ENCODE measurements at regions not wholly inside any gene's neighbourhood (a gene's known extent, or its start where the extent isn't known, plus 50 kb on each side); places are given as distances from the start of the nearest gene placed in this dataset.

DNA sequence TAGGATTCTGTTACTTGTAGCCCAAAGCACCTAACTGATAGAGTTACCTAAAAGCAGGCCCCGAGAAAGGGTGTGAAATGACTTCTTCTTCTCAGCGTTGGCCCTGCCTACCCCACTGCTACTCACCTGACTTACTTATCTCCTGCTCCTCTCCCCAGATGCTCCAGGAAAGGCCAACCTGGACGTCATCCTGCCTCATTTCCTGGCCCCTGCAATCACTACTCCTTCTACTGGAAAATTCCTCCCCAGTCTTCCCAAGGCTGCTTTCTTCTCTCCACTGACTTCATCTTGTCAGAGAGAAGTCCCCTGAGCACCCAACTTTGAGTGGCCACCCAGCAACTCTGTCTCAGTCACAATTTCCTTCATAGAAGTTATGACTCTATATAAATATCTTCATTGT lies 63.4 kb upstream of the KLF7 start:
- no peaks in the 10 kb centered on the region for H3F3A ChIP-seq (ENCODE audit: insufficient read depth, low read length, poor library complexity, severe bottlenecking)

DNA sequence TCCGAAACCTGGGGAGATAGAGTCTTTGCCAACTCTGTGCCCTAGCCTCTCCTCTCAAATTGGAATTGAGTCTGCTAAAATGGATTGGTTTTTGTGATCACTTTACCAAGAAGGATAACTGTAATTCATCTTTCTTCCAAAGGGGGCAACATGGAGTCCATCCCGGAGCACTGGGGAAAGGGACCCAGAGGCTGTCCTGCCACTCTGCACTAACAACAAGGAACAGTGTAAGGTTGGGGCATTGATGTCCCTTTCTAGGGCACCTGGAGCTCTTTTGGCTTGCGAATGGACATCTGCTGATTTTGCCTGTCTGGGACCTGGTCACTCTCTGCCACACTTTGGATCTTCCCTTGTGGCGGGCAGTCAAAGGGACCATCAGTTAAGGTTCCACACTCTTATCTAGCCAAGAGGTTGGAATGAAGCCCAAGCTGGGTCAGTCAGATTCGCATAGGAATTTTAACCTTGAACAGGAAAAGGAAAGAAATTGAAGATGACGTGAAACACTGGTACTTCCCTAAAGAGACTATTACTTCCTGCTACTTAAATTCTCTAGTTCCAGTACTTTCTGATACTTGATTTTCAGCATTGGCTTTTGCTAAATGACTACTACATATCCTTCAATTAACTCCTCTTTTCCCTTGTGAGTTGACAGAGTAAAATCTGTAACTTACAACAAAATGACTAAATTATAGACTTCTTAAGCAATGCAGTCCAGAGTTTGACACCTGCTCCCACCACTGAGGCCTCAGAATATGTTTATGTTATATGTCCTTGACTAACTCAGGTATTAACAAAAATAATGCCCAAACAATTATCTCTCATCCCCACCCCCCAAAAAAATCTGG lies 64.7 kb upstream of the KLF7 start:
- H2AFZ ChIP-seq (ENCODE audit: low read depth, low read length): no peak overlapping the region
- no peaks in the 10 kb centered on the region for H3K27me3 ChIP-seq (ENCODE audit: insufficient read depth, low read depth, low read length)
- H4K20me1 ChIP-seq (ENCODE audit: insufficient read depth): no peaks in the 10 kb centered on the region
- H3K9me3 ChIP-seq (ENCODE audit: low read length): no peaks in the 10 kb centered on the region
- no peaks in the 10 kb centered on the region for H3F3A ChIP-seq (ENCODE audit: insufficient read depth, low read length, poor library complexity, severe bottlenecking)
- no peaks in the 10 kb centered on the region for H3K79me2 ChIP-seq (replicated peaks; ENCODE audit: insufficient read depth, low read length)
- H3K36me3 ChIP-seq (ENCODE audit: insufficient read depth, low read length): no peaks in the 10 kb centered on the region
- H3K4me2 ChIP-seq (ENCODE audit: low read length): no peak overlapping the region
- no peak overlapping the region for H3K4me3 ChIP-seq (ENCODE audit: low read length)
- no peak overlapping the region for H3K9ac ChIP-seq (ENCODE audit: low read length)
- TF ChIP-seq, protein P1, sequence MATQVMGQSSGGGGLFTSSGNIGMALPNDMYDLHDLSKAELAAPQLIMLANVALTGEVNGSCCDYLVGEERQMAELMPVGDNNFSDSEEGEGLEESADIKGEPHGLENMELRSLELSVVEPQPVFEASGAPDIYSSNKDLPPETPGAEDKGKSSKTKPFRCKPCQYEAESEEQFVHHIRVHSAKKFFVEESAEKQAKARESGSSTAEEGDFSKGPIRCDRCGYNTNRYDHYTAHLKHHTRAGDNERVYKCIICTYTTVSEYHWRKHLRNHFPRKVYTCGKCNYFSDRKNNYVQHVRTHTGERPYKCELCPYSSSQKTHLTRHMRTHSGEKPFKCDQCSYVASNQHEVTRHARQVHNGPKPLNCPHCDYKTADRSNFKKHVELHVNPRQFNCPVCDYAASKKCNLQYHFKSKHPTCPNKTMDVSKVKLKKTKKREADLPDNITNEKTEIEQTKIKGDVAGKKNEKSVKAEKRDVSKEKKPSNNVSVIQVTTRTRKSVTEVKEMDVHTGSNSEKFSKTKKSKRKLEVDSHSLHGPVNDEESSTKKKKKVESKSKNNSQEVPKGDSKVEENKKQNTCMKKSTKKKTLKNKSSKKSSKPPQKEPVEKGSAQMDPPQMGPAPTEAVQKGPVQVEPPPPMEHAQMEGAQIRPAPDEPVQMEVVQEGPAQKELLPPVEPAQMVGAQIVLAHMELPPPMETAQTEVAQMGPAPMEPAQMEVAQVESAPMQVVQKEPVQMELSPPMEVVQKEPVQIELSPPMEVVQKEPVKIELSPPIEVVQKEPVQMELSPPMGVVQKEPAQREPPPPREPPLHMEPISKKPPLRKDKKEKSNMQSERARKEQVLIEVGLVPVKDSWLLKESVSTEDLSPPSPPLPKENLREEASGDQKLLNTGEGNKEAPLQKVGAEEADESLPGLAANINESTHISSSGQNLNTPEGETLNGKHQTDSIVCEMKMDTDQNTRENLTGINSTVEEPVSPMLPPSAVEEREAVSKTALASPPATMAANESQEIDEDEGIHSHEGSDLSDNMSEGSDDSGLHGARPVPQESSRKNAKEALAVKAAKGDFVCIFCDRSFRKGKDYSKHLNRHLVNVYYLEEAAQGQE (IDR thresholded peaks at IDR 0.05; ENCODE audit: borderline replicate concordance): no peak
- TF ChIP-seq SMC3 (conservative IDR thresholded peaks at IDR 0.05; ENCODE audit: poor library complexity): no peak
- TF ChIP-seq, protein P2, sequence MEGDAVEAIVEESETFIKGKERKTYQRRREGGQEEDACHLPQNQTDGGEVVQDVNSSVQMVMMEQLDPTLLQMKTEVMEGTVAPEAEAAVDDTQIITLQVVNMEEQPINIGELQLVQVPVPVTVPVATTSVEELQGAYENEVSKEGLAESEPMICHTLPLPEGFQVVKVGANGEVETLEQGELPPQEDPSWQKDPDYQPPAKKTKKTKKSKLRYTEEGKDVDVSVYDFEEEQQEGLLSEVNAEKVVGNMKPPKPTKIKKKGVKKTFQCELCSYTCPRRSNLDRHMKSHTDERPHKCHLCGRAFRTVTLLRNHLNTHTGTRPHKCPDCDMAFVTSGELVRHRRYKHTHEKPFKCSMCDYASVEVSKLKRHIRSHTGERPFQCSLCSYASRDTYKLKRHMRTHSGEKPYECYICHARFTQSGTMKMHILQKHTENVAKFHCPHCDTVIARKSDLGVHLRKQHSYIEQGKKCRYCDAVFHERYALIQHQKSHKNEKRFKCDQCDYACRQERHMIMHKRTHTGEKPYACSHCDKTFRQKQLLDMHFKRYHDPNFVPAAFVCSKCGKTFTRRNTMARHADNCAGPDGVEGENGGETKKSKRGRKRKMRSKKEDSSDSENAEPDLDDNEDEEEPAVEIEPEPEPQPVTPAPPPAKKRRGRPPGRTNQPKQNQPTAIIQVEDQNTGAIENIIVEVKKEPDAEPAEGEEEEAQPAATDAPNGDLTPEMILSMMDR (IDR thresholded peaks at IDR 0.05; ENCODE audit: poor library complexity, severe bottlenecking): peak; percentile 46
- peak overlapping the region; percentile 50 for H3K27ac ChIP-seq (ENCODE audit: low read length)
- H3K9me2 ChIP-seq (ENCODE audit: insufficient read depth, low read length): no peaks in the 10 kb centered on the region

More for the DNA sequence above, 63.4 kb upstream of the KLF7 start:
- H3K36me3 ChIP-seq (ENCODE audit: insufficient read depth, low read length): no peaks in the 10 kb centered on the region
- no peak overlapping the region for H3K27ac ChIP-seq (ENCODE audit: low read length)
- no peak overlapping the region for H3K9ac ChIP-seq (ENCODE audit: low read length)
- H3K79me2 ChIP-seq (replicated peaks; ENCODE audit: insufficient read depth, low read length): no peaks in the 10 kb centered on the region
- no peaks in the 10 kb centered on the region for H3K9me3 ChIP-seq (ENCODE audit: low read length)
- H2AFZ ChIP-seq (ENCODE audit: low read depth, low read length): no peak overlapping the region
- H4K20me1 ChIP-seq (ENCODE audit: insufficient read depth): no peaks in the 10 kb centered on the region
- H3K9me2 ChIP-seq (ENCODE audit: insufficient read depth, low read length): no peaks in the 10 kb centered on the region
- no peak for TF ChIP-seq TAF1 (IDR thresholded peaks at IDR 0.05; ENCODE audit: low read depth)
- TF ChIP-seq, protein P2 (IDR thresholded peaks at IDR 0.05; ENCODE audit: poor library complexity, severe bottlenecking): no peak
- no peak for TF ChIP-seq MXI1 (conservative IDR thresholded peaks at IDR 0.05; ENCODE audit: poor library complexity, severe bottlenecking)
- no peak for TF ChIP-seq EP300 (conservative IDR thresholded peaks at IDR 0.05; ENCODE audit: poor library complexity, severe bottlenecking)
- TF ChIP-seq RAD21 (conservative IDR thresholded peaks at IDR 0.05): no peak
- TF ChIP-seq SMC3 (conservative IDR thresholded peaks at IDR 0.05; ENCODE audit: poor library complexity): no peak
- TF ChIP-seq, protein P1 (IDR thresholded peaks at IDR 0.05; ENCODE audit: borderline replicate concordance): no peak
- TF ChIP-seq EZH2 (IDR thresholded peaks at IDR 0.05; ENCODE audit: borderline replicate concordance, insufficient read depth, low read length, poor library complexity, severe bottlenecking): no peak
- no peak for TF ChIP-seq POLR2AphosphoS5 (IDR thresholded peaks at IDR 0.05)
- H3K4me3 ChIP-seq (ENCODE audit: low read length): no peak overlapping the region
- no peak overlapping the region for H3K4me2 ChIP-seq (ENCODE audit: low read length)
- no peaks in the 10 kb centered on the region for H3K27me3 ChIP-seq (ENCODE audit: insufficient read depth, low read depth, low read length)
